Left ventricle myocardium inferior (tissue), 1 donor: ENCODE measurements at regions not wholly inside any gene's neighbourhood (a gene's known extent, or its start where the extent isn't known, plus 50 kb on each side); places are given as distances from the start of the nearest gene placed in this dataset.
"Not testable (repeated sequence)": the region's sequence is repeated elsewhere in the genome, so short reads cannot be mapped to it uniquely, and the experiment has no call there.

ENCODE experiments used
- DNase-seq: peaks from one replicate; pipeline ENCODE4 v3.0.0-alpha.2; 2020
- H3K27ac ChIP-seq: fragments of 200-600 bp; replicated peaks from 2 replicates; pipeline ENCODE4 v1.8.0; 2021
- H3K27me3 ChIP-seq: fragments of 200-600 bp; 2 replicates; pipeline ENCODE4 v1.8.0; 2021; ENCODE audit warnings: low read depth
- H3K36me3 ChIP-seq: fragments of 200-600 bp; 2 replicates; pipeline ENCODE4 v1.8.0; 2021
- H3K4me1 ChIP-seq: fragments of 200-600 bp; 2 replicates; pipeline ENCODE4 v1.8.0; 2021
- H3K4me3 ChIP-seq: fragments of 200-600 bp; 2 replicates; pipeline ENCODE4 v1.8.0; 2021; ENCODE audit warnings: mild to moderate bottlenecking, moderate library complexity
- H3K9me3 ChIP-seq: fragments of 200-600 bp; replicated peaks from 2 replicates; pipeline ENCODE4 v1.8.0; 2021
- intact Hi-C: fragments of 100-400 bp; cut with micrococcal nuclease; formaldehyde crosslinking; loops from one replicate; pipeline ENCODE4 v1.11.0; 2022
- TF ChIP-seq, protein P1 (sequence below): fragments of 200-600 bp; IDR thresholded peaks from 2 replicates; pipeline ENCODE4 v1.8.0; 2021; ENCODE audit warnings: antibody characterized with exemption, mild to moderate bottlenecking, borderline replicate concordance
- donor health status: DM: no; HTN: yes; CAD: no; lungs with severe emphysema.

DNA sequence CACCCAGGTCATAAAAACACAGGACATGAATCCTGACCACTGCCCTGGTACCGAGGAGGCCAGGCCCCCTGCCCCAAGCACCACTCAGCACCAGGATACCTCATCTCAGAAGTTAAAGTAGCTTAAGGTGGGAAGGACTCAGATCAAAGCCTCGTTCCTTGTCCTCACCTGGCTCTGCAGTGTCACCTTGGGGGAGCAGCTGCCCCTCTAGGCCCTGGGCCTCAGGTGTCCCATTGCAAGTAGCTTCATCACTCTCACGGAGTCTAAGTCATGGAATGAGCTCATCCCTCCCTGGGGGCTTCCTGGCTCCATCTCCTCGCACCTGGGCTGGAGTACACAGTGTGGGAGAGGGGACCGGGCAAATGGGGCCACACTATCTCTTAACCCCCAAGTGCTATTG is 148.0 kb downstream of the TPRA1 start:
- no peak for DNase-seq
- Histone ChIP-seq H3K36me3 (no peaks in the 10 kb centered on the region), H3K27me3 (peaks cover 43% of the 10 kb centered on the region), H3K27ac (no peak overlapping the region), H3K4me1 (no peaks in the 10 kb centered on the region), H3K9me3 (no peaks in the 10 kb centered on the region), H3K4me3 (no peak overlapping the region)
- TF ChIP-seq, protein P1, sequence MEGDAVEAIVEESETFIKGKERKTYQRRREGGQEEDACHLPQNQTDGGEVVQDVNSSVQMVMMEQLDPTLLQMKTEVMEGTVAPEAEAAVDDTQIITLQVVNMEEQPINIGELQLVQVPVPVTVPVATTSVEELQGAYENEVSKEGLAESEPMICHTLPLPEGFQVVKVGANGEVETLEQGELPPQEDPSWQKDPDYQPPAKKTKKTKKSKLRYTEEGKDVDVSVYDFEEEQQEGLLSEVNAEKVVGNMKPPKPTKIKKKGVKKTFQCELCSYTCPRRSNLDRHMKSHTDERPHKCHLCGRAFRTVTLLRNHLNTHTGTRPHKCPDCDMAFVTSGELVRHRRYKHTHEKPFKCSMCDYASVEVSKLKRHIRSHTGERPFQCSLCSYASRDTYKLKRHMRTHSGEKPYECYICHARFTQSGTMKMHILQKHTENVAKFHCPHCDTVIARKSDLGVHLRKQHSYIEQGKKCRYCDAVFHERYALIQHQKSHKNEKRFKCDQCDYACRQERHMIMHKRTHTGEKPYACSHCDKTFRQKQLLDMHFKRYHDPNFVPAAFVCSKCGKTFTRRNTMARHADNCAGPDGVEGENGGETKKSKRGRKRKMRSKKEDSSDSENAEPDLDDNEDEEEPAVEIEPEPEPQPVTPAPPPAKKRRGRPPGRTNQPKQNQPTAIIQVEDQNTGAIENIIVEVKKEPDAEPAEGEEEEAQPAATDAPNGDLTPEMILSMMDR = no peak
- intact Hi-C loops = no loop called here

DNA sequence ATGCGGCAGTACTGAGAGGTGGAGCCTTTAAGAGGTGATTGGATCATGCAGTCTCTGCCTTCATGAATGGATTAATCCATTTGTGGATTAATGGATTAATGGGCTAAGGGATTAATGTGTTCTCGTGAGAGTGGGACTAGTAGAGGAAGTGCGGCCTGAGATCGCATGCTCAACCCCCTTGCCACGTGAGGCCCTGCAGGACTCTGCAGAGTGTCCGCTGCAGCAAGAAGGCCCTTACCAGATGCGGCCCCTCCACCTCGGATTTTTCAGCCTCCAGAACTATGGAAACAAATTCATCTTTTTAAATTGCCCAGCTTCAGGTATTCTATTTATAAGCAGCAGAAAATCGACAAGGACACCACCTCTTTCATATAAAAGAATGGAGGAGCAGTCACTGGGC is 148.8 kb downstream of the TPRA1 start:
- H3K27ac ChIP-seq = no peak overlapping the region
- intact Hi-C loops = no loop called here
- no peaks in the 10 kb centered on the region for H3K36me3 ChIP-seq
- no peak for DNase-seq
- no peak overlapping the region for H3K4me3 ChIP-seq
- H3K27me3 ChIP-seq = peaks cover 48% of the 10 kb centered on the region
- TF ChIP-seq, protein P1 = no peak
- no peaks in the 10 kb centered on the region for H3K4me1 ChIP-seq
- no peaks in the 10 kb centered on the region for H3K9me3 ChIP-seq

DNA sequence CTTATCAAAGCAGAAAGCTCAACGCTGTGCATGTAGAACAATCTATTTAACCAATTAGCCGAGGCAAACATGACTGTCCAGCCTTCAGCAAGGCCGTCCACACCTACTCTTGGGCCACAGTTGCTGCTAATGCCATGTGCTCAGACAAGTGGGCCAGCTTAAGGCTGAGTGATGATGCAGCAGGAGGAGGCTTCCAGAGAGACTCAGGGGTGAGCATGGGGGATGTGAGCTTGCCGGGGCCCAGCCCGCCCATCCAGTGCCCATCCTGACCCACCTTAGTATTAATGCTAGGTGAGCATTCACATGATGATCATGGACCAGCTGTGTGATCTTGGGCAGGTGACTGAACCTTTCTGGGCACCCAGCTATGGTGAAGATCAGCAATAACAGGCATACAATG is 150.1 kb downstream of the TPRA1 start:
- Histone ChIP-seq H3K27me3 (peaks cover 50% of the 10 kb centered on the region), H3K27ac (no peak overlapping the region), H3K4me3 (no peak overlapping the region), H3K4me1 (no peaks in the 10 kb centered on the region), H3K9me3 (no peaks in the 10 kb centered on the region), H3K36me3 (no peaks in the 10 kb centered on the region)
- no peak for DNase-seq
- TF ChIP-seq, protein P1 = no peak
- intact Hi-C loops = no loop called here

DNA sequence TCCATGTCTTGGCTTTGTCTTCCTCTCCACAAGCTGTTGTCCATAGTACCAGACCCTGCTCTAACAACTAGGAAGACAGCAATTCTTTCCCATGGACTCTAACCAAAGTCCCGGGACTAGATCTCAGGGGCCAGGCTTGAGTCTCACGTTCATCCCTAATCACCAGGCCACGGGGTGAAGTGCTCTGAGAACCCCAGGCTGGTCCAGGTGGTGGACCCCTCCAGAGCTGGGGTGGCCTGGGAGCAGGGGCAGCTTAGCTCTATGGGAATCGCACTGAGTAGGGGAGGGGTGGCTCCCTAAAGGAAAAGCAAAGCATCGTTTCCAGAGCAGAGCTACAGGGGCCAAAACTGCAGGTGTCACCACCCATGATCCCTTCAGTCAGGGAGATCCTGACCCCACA is 150.9 kb downstream of the TPRA1 start:
- Histone ChIP-seq H3K9me3 (no peaks in the 10 kb centered on the region), H3K4me1 (no peaks in the 10 kb centered on the region), H3K4me3 (no peak overlapping the region), H3K27me3 (peaks cover 42% of the 10 kb centered on the region), H3K36me3 (no peaks in the 10 kb centered on the region), H3K27ac (no peak overlapping the region)
- no peak for DNase-seq
- intact Hi-C loops = no loop called here
- TF ChIP-seq, protein P1 = no peak

DNA sequence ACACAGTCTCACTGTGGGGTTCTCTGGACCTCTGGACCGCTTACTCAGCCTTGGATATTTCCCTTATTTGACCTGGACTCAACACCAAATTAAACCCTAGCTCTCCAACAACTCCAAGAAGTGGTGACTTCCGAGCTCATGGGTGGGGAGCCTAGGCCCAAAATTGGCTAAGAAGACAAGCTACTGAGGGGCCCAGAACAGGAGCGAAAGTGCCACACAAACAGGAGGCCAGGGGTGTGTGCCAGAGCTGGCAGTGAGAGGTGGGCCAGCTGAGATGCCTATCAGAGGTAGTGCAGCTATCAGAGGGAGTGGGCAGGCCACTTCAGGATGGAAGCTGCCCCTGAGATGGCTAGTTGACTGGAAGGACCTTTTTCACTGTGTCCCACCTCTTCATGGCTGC is 151.1 kb upstream of the PRR20G start:
- H3K27ac ChIP-seq = no peak overlapping the region
- no peaks in the 10 kb centered on the region for H3K36me3 ChIP-seq
- intact Hi-C loops = no loop called here
- H3K27me3 ChIP-seq = peaks cover 36% of the 10 kb centered on the region
- TF ChIP-seq, protein P1 = no peak
- H3K4me3 ChIP-seq = no peak overlapping the region
- no peak for DNase-seq
- no peaks in the 10 kb centered on the region for H3K9me3 ChIP-seq
- H3K4me1 ChIP-seq = no peaks in the 10 kb centered on the region

DNA sequence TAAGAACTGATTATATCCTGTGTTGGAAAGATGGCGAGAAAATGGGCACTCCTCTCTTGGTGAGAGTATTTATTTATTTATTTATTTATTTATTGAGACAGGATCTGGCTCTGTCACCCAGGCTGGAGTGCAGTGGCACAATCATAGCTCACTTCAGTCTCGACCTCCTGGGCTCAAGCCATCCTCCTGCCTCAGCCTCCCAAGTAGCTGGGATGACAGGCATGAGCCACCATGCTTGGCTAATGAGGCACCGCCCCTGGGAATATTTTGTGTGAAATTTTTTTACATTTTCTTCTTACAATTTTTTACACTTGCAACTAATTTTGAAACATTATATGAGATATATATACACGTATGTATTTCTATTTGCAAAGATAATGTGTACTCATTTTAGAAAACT is 150.5 kb upstream of the PRR20G start:
- no peaks in the 10 kb centered on the region for H3K4me1 ChIP-seq
- intact Hi-C loops = no loop called here
- H3K36me3 ChIP-seq = no peaks in the 10 kb centered on the region
- TF ChIP-seq, protein P1 = no peak
- peaks cover 30% of the 10 kb centered on the region for H3K27me3 ChIP-seq
- H3K27ac ChIP-seq = no peak overlapping the region
- H3K4me3 ChIP-seq = no peak overlapping the region
- no peaks in the 10 kb centered on the region for H3K9me3 ChIP-seq
- DNase-seq = no peak

DNA sequence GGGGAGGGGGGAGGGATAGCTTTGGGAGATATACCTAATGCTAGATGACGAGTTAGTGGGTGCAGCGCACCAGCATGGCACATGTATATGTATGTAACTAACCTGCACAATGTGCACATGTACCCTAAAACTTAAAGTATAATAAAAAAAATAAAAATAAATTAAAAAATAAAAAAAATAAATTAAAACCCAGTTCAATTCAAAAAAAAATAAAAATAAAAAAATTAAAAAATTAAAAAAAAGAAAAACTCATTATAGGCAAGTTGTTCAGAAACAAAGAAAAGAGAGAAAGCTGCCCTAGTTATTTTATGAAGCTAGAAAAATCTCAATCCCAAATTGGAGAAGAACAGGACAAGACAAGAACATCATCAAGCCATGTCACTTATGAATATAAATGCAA is 147.5 kb upstream of the PRR20G start:
- intact Hi-C loops, DNase-seq, H3K36me3 ChIP-seq, H3K27ac ChIP-seq, H3K4me1 ChIP-seq, H3K9me3 ChIP-seq, H3K4me3 ChIP-seq: not testable (repeated sequence)
- peaks cover 53% of the 10 kb centered on the region for H3K27me3 ChIP-seq
